CD4-positive, alpha-beta T cell (primary cell): ENCODE measurements at regions not wholly inside any gene's neighbourhood (a gene's known extent, or its start where the extent isn't known, plus 50 kb on each side); places are given as distances from the start of the nearest gene placed in this dataset.

ENCODE experiments used
- ATAC-seq: fragments of 200-7000 bp; cut with Tn5 transposase; one replicate; pipeline ENCODE4 v1.10.0; 2022; ENCODE audit warnings: mild to moderate bottlenecking; ENCODE audit not compliant: poor library complexity
- CTCF ChIA-PET: fragments of 350-600 bp; sonication (Branson Sonifier 250); formaldehyde crosslinking; loops from one replicate; lab custom pipeline; 2021; ENCODE audit warnings: antibody characterized with exemption, inconsistent platforms; lab: Charles Lee
- POLR2A ChIA-PET: fragments of 350-600 bp; sonication (Branson Sonifier 250); formaldehyde crosslinking; loops from one replicate; lab custom pipeline; 2021; ENCODE audit warnings: antibody characterized with exemption, inconsistent platforms; lab: Charles Lee
- DNase-seq, 14 experiments: peaks; one replicate each; pipeline ENCODE4 v3.0.0-alpha.2; 2013 to 2020; ENCODE audit warnings: mixed read lengths in 2 of 14
- H3K27ac ChIP-seq, 2 donors: one replicate each; pipeline versions ENCODE4 v1.5.1 to v1.7.0; 2013; ENCODE audit warnings: low read length in 2 of 2, low read depth in 1 of 2, mild to moderate bottlenecking in 1 of 2
- H3K27me3 ChIP-seq, 2 experiments: 1 replicate in 1 of 2; 2 replicates in 1 of 2; pipeline versions ENCODE4 v1.6.1 to v1.7.0; 2013; ENCODE audit warnings: low read length in 2 of 2, control low read depth in 1 of 2, mild to moderate bottlenecking in 1 of 2, moderate library complexity in 1 of 2; ENCODE audit not compliant: insufficient read depth in 2 of 2, control insufficient read depth in 1 of 2
- H3K36me3 ChIP-seq: one replicate; pipeline ENCODE4 v1.6.1; 2013; ENCODE audit warnings: low read length, control low read depth; ENCODE audit not compliant: insufficient read depth
- H3K4me1 ChIP-seq: one replicate; pipeline ENCODE4 v1.6.1; 2013; ENCODE audit warnings: low read length, control low read depth; ENCODE audit not compliant: insufficient read depth
- H3K4me3 ChIP-seq: one replicate; pipeline ENCODE4 v1.5.1; 2013; ENCODE audit warnings: mild to moderate bottlenecking, low read length, moderate library complexity
- H3K9me3 ChIP-seq, 2 experiments: 1 replicate in 1 of 2; 2 replicates in 1 of 2; pipeline versions ENCODE4 v1.6.1 to v1.7.0; 2013; ENCODE audit warnings: low read length in 2 of 2, mild to moderate bottlenecking in 2 of 2, control low read depth in 1 of 2, moderate library complexity in 1 of 2; ENCODE audit not compliant: control insufficient read depth in 1 of 2, insufficient read depth in 1 of 2
- H3K27ac Mint-ChIP-seq: one replicate; pipeline ENCODE4 v1.8.0; 2020; ENCODE audit warnings: mixed read lengths
- H3K27me3 Mint-ChIP-seq: one replicate; pipeline ENCODE4 v1.8.0; 2021; ENCODE audit warnings: mixed read lengths
- H3K36me3 Mint-ChIP-seq: one replicate; pipeline ENCODE4 v1.8.0; 2021; ENCODE audit warnings: low read depth, mixed read lengths
- H3K4me1 Mint-ChIP-seq: one replicate; pipeline ENCODE4 v1.8.0; 2021; ENCODE audit warnings: low read depth, mixed read lengths
- H3K4me3 Mint-ChIP-seq: one replicate; pipeline ENCODE4 v1.8.0; 2020; ENCODE audit warnings: mild to moderate bottlenecking, mixed read lengths
- H3K9me3 Mint-ChIP-seq: one replicate; pipeline ENCODE4 v1.8.0; 2020; ENCODE audit warnings: mixed read lengths
- CTCF ChIP-seq: fragments of 200-600 bp; IDR thresholded peaks from one replicate; pipeline ENCODE4 v1.8.0; 2022; ENCODE audit warnings: antibody characterized with exemption, mild to moderate bottlenecking
- intact Hi-C, 2 experiments: fragments of 100-400 bp; cut with DNase I in 1 of 2; cut with micrococcal nuclease in 1 of 2; formaldehyde crosslinking; loops; one replicate each; pipeline versions ENCODE4 v1.15.1 to v1.9.0; 2023 to 2025; cut with DNase I, micrococcal nuclease

GRCh38 chr10:108436096-108436495 is 1271.6 kb upstream of the SORCS1 start:
- ATAC-seq (no peak), DNase-seq (no peak)
- no peaks in the 10 kb centered on the region for H3K27me3 Mint-ChIP-seq
- Histone ChIP-seq H3K4me1 (no peaks in the 10 kb centered on the region), H3K27me3 (no peaks in the 10 kb centered on the region), H3K36me3 (no peaks in the 10 kb centered on the region), H3K9me3 (no peaks in the 10 kb centered on the region), H3K4me3 (no peak overlapping the region), H3K27ac (no peak overlapping the region)
- H3K4me1 Mint-ChIP-seq, result no peaks in the 10 kb centered on the region
- CTCF ChIA-PET, result no interaction called here
- TF ChIP-seq CTCF, result no peak
- no peak overlapping the region for H3K4me3 Mint-ChIP-seq
- POLR2A ChIA-PET, result no interaction called here
- intact Hi-C loops, result no loop called here
- H3K27ac Mint-ChIP-seq, result no peak overlapping the region
- H3K36me3 Mint-ChIP-seq, result no peaks in the 10 kb centered on the region
- H3K9me3 Mint-ChIP-seq, result peaks cover 14% of the 10 kb centered on the region

GRCh38 chr10:108434559-108435252 is 1270.2 kb upstream of the SORCS1 start:
- H3K9me3 ChIP-seq, result no peaks in the 10 kb centered on the region
- H3K27ac Mint-ChIP-seq, result no peak overlapping the region
- no peaks in the 10 kb centered on the region for H3K36me3 ChIP-seq
- no peaks in the 10 kb centered on the region for H3K36me3 Mint-ChIP-seq
- no peaks in the 10 kb centered on the region for H3K4me1 ChIP-seq
- H3K4me1 Mint-ChIP-seq, result no peaks in the 10 kb centered on the region
- DNase-seq (no peak), ATAC-seq (no peak)
- intact Hi-C loops, result no loop called here
- no peak overlapping the region for H3K27ac ChIP-seq
- ChIA-PET POLR2A (no interaction called here), CTCF (no interaction called here)
- no peaks in the 10 kb centered on the region for H3K27me3 ChIP-seq
- no peak for TF ChIP-seq CTCF
- no peak overlapping the region for H3K4me3 Mint-ChIP-seq
- H3K4me3 ChIP-seq, result no peak overlapping the region
- no peaks in the 10 kb centered on the region for H3K27me3 Mint-ChIP-seq
- peaks cover 11% of the 10 kb centered on the region for H3K9me3 Mint-ChIP-seq

- Histone ChIP-seq H3K27me3 (no peaks in the 10 kb centered on the region), H3K36me3 (no peaks in the 10 kb centered on the region), H3K27ac (no peak overlapping the region), H3K4me3 (no peak overlapping the region), H3K4me1 (no peaks in the 10 kb centered on the region), H3K9me3 (peaks cover 0 to 7% of the 10 kb centered on the region in 2 experiments)
- Mint-ChIP-seq H3K4me1 (no peaks in the 10 kb centered on the region), H3K36me3 (no peaks in the 10 kb centered on the region), H3K9me3 (peaks cover 2% of the 10 kb centered on the region), H3K4me3 (no peak overlapping the region), H3K27ac (no peak overlapping the region), H3K27me3 (no peaks in the 10 kb centered on the region)
- ATAC-seq, result no peak
- POLR2A ChIA-PET, result no interaction called here
- TF ChIP-seq CTCF, result no peak
- intact Hi-C loops, result no loop called here
- no peak for DNase-seq
- CTCF ChIA-PET, result no interaction called here
These were observed 1262.6 kb upstream of the SORCS1 start for GRCh38 chr10:108427146-108427545.
